ENCODE measurements at regions not wholly inside any gene's neighbourhood (a gene's known extent, or its start where the extent isn't known, plus 50 kb on each side); places are given as distances from the start of the nearest gene placed in this dataset.

DNA sequence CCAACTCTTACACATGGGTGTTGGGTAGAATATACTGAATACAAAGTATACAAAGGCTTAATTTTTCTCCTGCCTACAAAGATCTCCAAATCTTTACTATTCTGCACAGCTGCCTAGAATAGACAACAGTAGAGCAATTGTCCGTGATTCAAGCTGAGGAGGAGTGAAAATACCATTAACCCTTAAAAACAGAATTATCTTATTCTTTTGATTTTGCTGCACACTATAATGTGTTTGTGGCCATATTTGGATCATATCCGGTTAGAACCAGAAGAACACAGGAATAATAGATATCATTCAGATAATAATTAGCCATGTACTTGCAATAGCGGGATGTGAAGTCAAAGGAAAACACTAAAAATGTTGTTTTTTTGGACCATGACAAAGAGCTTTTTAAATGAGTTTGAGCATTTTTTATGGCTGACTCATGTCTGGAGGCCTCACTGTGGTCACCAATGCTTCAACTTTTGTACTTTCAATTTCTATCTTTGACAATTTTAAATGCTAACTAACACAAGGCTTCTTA, 197.6 kb upstream of the FOXD3 start:
- H3K36me3 ChIP-seq, result no peaks in the 10 kb centered on the region
- intact Hi-C loops (cut with DNase I), result no loop called here
- TF ChIP-seq, protein P1, sequence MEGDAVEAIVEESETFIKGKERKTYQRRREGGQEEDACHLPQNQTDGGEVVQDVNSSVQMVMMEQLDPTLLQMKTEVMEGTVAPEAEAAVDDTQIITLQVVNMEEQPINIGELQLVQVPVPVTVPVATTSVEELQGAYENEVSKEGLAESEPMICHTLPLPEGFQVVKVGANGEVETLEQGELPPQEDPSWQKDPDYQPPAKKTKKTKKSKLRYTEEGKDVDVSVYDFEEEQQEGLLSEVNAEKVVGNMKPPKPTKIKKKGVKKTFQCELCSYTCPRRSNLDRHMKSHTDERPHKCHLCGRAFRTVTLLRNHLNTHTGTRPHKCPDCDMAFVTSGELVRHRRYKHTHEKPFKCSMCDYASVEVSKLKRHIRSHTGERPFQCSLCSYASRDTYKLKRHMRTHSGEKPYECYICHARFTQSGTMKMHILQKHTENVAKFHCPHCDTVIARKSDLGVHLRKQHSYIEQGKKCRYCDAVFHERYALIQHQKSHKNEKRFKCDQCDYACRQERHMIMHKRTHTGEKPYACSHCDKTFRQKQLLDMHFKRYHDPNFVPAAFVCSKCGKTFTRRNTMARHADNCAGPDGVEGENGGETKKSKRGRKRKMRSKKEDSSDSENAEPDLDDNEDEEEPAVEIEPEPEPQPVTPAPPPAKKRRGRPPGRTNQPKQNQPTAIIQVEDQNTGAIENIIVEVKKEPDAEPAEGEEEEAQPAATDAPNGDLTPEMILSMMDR (IDR thresholded peaks at IDR 0.05), result no peak
- H3K4me3 ChIP-seq, result no peak overlapping the region
- H3K9ac ChIP-seq (ENCODE audit: low read depth in 2 of 2, low read length in 2 of 2), result no peak overlapping the region
- no peak overlapping the region for H3K27ac ChIP-seq
- no peak for DNase-seq
- no peaks in the 10 kb centered on the region for H3K4me1 ChIP-seq
- no peaks in the 10 kb centered on the region for H3K27me3 ChIP-seq
- no peaks in the 10 kb centered on the region for H3K9me3 ChIP-seq

DNA sequence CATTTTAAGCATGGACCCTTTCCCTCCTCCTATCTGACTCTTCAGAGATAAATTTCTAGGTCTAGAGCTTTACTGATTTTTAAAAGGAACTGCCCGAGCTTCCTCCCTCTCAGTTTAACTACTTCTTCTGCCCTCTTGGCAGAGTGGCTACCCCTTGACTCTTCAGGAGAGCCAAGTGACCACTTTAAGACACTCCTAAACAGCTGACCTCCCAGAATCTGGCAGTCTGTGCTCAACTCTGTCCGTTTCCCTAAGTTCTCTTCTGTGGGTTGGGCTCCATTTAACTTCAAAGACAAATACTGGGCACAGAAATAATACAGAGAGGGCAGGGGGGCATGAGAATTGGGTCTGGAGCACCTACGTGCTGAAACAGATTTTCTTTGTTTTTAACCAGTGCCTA, 196.3 kb upstream of the FOXD3 start:
- no peak overlapping the region for H3K4me3 ChIP-seq
- no peaks in the 10 kb centered on the region for H3K36me3 ChIP-seq
- DNase-seq, result no peak
- H3K27me3 ChIP-seq, result no peaks in the 10 kb centered on the region
- H3K9me3 ChIP-seq, result no peaks in the 10 kb centered on the region
- H3K27ac ChIP-seq, result no peak overlapping the region
- H3K4me1 ChIP-seq, result no peaks in the 10 kb centered on the region
- H3K9ac ChIP-seq (ENCODE audit: low read depth in 2 of 2, low read length in 2 of 2), result no peak overlapping the region
- TF ChIP-seq, protein P1 (IDR thresholded peaks at IDR 0.05), result no peak
- intact Hi-C loops (cut with DNase I), result no loop called here

DNA sequence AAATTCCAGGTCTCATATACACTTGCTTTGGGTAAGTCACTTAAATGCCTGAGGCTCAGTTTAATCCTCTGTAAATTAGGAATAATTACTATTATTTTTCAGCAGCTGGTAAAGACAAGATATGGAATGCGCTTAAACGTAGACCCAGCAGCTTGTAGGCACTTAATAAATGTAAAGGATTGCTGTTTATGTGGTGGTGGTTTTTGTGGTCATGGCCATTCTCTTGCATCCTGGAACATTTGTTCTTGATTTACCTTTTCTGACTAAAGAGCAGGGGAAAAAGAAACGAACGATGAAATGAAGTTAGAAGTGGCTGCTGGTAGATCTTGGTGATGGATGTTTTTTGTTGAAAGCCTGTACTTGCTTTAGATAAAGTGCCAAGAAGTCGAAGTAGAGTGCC, 195.0 kb upstream of the FOXD3 start:
- H3K9me3 ChIP-seq, result no peaks in the 10 kb centered on the region
- H3K27ac ChIP-seq, result no peak overlapping the region
- H3K36me3 ChIP-seq, result no peaks in the 10 kb centered on the region
- no peaks in the 10 kb centered on the region for H3K27me3 ChIP-seq
- intact Hi-C loops (cut with DNase I), result no loop called here
- TF ChIP-seq, protein P1 (IDR thresholded peaks at IDR 0.05), result no peak
- no peak overlapping the region for H3K9ac ChIP-seq (ENCODE audit: low read depth in 2 of 2, low read length in 2 of 2)
- no peaks in the 10 kb centered on the region for H3K4me1 ChIP-seq
- H3K4me3 ChIP-seq, result no peak overlapping the region
- no peak for DNase-seq

DNA sequence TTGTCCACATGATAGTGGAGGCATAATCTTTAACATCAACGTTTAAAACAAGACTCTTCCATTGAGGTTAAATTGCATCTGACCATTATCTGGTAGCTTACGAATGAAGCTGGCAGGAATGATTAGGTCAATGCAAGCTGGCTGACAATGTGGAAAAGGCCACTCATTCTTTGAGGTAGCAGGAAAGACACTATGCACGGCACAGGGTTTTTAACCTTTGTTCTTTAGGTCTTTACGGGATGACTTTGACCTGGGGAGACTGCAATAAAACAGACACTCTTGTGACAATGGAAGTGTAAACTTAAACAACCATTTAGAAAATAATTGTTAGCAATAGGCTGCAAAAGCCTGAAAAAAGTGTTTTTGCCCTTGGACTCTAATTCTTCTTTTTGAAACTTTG, 193.8 kb upstream of the FOXD3 start:
- no peaks in the 10 kb centered on the region for H3K27me3 ChIP-seq
- TF ChIP-seq, protein P1 (IDR thresholded peaks at IDR 0.05), result no peak
- no peaks in the 10 kb centered on the region for H3K36me3 ChIP-seq
- H3K4me1 ChIP-seq, result no peaks in the 10 kb centered on the region
- intact Hi-C loops (cut with DNase I), result no loop called here
- DNase-seq, result peak; percentile 21
- no peak overlapping the region for H3K9ac ChIP-seq (ENCODE audit: low read depth in 2 of 2, low read length in 2 of 2)
- no peak overlapping the region for H3K27ac ChIP-seq
- H3K4me3 ChIP-seq, result no peak overlapping the region
- no peaks in the 10 kb centered on the region for H3K9me3 ChIP-seq

DNA sequence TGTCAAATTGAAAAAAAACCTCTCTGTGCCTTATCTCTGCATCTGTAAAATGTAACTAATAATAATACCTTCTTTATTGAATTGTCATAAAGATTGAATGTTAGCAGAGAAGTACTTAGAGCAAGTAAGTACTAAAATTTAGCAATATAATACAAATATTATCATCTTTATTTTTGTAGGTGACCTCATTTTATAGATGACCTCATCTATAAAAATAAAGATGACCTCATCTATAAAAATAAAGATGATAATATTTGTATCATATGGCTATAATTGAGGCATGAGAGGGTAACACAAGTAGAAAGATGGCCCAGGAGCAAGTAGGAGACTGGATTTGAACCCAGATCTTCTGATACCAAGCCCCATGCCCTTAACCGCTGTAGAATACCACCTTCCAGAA, 193.2 kb upstream of the FOXD3 start:
- Histone ChIP-seq H3K27ac (no peak overlapping the region), H3K36me3 (no peaks in the 10 kb centered on the region), H3K4me1 (no peaks in the 10 kb centered on the region), H3K9me3 (no peaks in the 10 kb centered on the region), H3K4me3 (no peak overlapping the region), H3K9ac (ENCODE audit: low read depth in 2 of 2, low read length in 2 of 2) (no peak overlapping the region), H3K27me3 (no peaks in the 10 kb centered on the region)
- DNase-seq, result no peak
- intact Hi-C loops (cut with DNase I), result no loop called here
- TF ChIP-seq, protein P1 (IDR thresholded peaks at IDR 0.05), result no peak

DNA sequence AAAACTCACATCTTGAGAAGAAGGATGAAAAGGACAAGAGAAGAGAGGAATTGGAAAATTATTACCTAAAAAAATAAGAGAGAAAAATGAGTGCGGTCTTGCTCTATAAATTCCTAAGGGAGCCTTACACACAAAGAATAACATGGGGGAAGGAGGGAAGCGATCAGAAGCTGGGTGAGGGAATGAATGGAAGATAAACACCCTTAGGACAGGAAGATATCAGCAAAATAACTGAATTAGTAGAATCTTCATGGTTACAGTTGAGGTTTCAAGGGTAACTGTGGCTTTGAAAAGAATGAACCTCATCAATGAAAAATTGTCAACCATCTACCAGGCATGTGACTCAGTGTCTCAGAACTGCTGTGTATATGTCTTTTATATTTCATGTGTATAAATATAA, 192.5 kb upstream of the FOXD3 start:
- TF ChIP-seq, protein P1 (IDR thresholded peaks at IDR 0.05), result no peak
- no peak for DNase-seq
- intact Hi-C loops (cut with DNase I), result no loop called here
- Histone ChIP-seq H3K9me3 (no peaks in the 10 kb centered on the region), H3K27me3 (no peaks in the 10 kb centered on the region), H3K9ac (ENCODE audit: low read depth in 2 of 2, low read length in 2 of 2) (no peak overlapping the region), H3K36me3 (no peaks in the 10 kb centered on the region), H3K4me1 (no peaks in the 10 kb centered on the region), H3K27ac (no peak overlapping the region), H3K4me3 (no peak overlapping the region)

Data from colonic mucosa (tissue), 4 donors.